ENCODE measurements at regions not wholly inside any gene's neighbourhood (a gene's known extent, or its start where the extent isn't known, plus 50 kb on each side); places are given as distances from the start of the nearest gene placed in this dataset.

GRCh38 chr14:71610797-71611196 lies 321.4 kb upstream of the RGS6 start:
- TF ChIP-seq CTCF (conservative IDR thresholded peaks at IDR 0.05; ENCODE audit: low read length) (no peak), EZH2phosphoT487 (IDR thresholded peaks at IDR 0.05; ENCODE audit: borderline replicate concordance) (no peak)
- Histone ChIP-seq H3K4me1 (ENCODE audit: insufficient read depth, low read length, poor library complexity, severe bottlenecking) (peaks cover 36% of the 10 kb centered on the region), H3K27me3 (ENCODE audit: insufficient read depth, low read length, poor library complexity, severe bottlenecking) (no peaks in the 10 kb centered on the region), H3K4me2 (ENCODE audit: low read depth, low read length, poor library complexity, severe bottlenecking) (no peak overlapping the region), H3K9ac (ENCODE audit: low read depth, low read length, poor library complexity, severe bottlenecking) (no peak overlapping the region), H4K20me1 (ENCODE audit: insufficient read depth, low read length, poor library complexity, severe bottlenecking) (peaks cover 2% of the 10 kb centered on the region), H3K4me3 (ENCODE audit: low read length, poor library complexity, severe bottlenecking) (no peak overlapping the region), H2AFZ (ENCODE audit: low read length) (no peak overlapping the region), H3K9me2 (replicated peaks; ENCODE audit: low read depth, low read length) (no peaks in the 10 kb centered on the region), H3F3A (ENCODE audit: low read depth) (no peaks in the 10 kb centered on the region), H3K9me3 (ENCODE audit: insufficient read depth, low read depth, low read length) (no peaks in the 10 kb centered on the region), H3K36me3 (ENCODE audit: insufficient read depth, low read length) (no peaks in the 10 kb centered on the region), H3K79me2 (ENCODE audit: insufficient read depth, low read length) (peaks cover 72% of the 10 kb centered on the region)

DNA sequence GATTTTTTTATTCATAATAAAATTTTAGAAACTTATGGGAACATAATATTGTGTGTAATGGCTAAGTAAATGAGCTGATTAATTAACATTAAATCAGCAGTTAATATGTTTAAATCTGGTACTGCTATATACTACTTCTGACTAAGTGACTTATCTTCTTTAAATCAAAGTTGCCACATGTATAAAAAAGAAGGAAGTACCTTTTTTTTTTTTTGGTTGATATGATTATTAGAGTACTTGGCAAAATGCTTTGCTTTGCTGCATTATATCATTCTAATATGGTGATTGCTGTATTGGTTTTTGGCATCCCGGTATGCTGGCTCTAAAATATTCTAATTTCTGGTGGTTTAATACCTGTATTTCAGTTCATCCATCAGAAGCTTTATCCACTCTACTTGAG lies 319.1 kb upstream of the RGS6 start:
- Histone ChIP-seq H3K9me2 (replicated peaks; ENCODE audit: low read depth, low read length) (no peaks in the 10 kb centered on the region), H3K4me3 (ENCODE audit: low read length, poor library complexity, severe bottlenecking) (no peak overlapping the region), H3K9me3 (ENCODE audit: insufficient read depth, low read depth, low read length) (no peaks in the 10 kb centered on the region), H3K36me3 (ENCODE audit: insufficient read depth, low read length) (no peaks in the 10 kb centered on the region), H4K20me1 (ENCODE audit: insufficient read depth, low read length, poor library complexity, severe bottlenecking) (peaks cover 2% of the 10 kb centered on the region), H3K9ac (ENCODE audit: low read depth, low read length, poor library complexity, severe bottlenecking) (no peak overlapping the region), H2AFZ (ENCODE audit: low read length) (no peak overlapping the region), H3K79me2 (ENCODE audit: insufficient read depth, low read length) (peaks cover 65% of the 10 kb centered on the region), H3F3A (ENCODE audit: low read depth) (no peaks in the 10 kb centered on the region), H3K4me2 (ENCODE audit: low read depth, low read length, poor library complexity, severe bottlenecking) (no peak overlapping the region), H3K4me1 (ENCODE audit: insufficient read depth, low read length, poor library complexity, severe bottlenecking) (peaks cover 30% of the 10 kb centered on the region), H3K27me3 (ENCODE audit: insufficient read depth, low read length, poor library complexity, severe bottlenecking) (no peaks in the 10 kb centered on the region)
- TF ChIP-seq EZH2phosphoT487 (IDR thresholded peaks at IDR 0.05; ENCODE audit: borderline replicate concordance) = no peak

- H3K36me3 ChIP-seq (ENCODE audit: insufficient read depth, low read length) = peaks cover 19% of the 10 kb centered on the region; the same call in 1 of the 2 replicates
- no peaks in the 10 kb centered on the region for H3K9me2 ChIP-seq (replicated peaks; ENCODE audit: low read depth, low read length)
- no peak overlapping the region for H3K4me2 ChIP-seq (ENCODE audit: low read depth, low read length, poor library complexity, severe bottlenecking)
- H3K4me3 ChIP-seq (ENCODE audit: low read length, poor library complexity, severe bottlenecking) = no peak overlapping the region
- H3F3A ChIP-seq (ENCODE audit: low read depth) = no peaks in the 10 kb centered on the region
- H4K20me1 ChIP-seq (ENCODE audit: insufficient read depth, low read length, poor library complexity, severe bottlenecking) = peaks cover 2% of the 10 kb centered on the region
- H3K9me3 ChIP-seq (ENCODE audit: insufficient read depth, low read depth, low read length) = no peaks in the 10 kb centered on the region
- TF ChIP-seq EZH2phosphoT487 (IDR thresholded peaks at IDR 0.05; ENCODE audit: borderline replicate concordance) (no peak), CTCF (conservative IDR thresholded peaks at IDR 0.05; ENCODE audit: low read length) (no peak)
- no peaks in the 10 kb centered on the region for H3K27me3 ChIP-seq (ENCODE audit: insufficient read depth, low read length, poor library complexity, severe bottlenecking)
- H3K9ac ChIP-seq (ENCODE audit: low read depth, low read length, poor library complexity, severe bottlenecking) = no peak overlapping the region
- H3K4me1 ChIP-seq (ENCODE audit: insufficient read depth, low read length, poor library complexity, severe bottlenecking) = peaks cover 33% of the 10 kb centered on the region
- H2AFZ ChIP-seq (ENCODE audit: low read length) = no peak overlapping the region
- H3K79me2 ChIP-seq (ENCODE audit: insufficient read depth, low read length) = peaks cover 52% of the 10 kb centered on the region; the same call in 1 of the 2 replicates
These were observed 316.2 kb upstream of the RGS6 start for GRCh38 chr14:71616013-71616412.

DNA sequence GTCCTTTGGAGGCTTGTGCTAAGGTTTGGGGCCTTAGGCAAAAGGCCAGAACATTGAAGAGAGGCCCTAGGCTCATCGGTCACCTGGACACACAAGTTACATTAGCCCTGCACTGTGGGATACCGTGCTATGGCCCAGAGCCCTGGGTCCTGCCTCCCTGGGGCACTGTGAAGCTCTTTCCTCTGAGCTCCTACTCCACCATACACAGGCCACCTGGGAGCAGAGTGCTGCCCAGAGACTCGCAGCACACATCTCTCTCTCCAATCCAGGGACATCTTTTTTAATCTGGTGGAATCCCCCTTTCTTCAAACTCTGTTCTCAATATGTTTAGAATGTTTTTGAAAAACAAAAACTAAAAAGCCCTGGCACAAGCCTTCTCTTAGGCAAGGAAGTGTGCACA lies 314.2 kb upstream of the RGS6 start:
- no peaks in the 10 kb centered on the region for H3K9me2 ChIP-seq (replicated peaks; ENCODE audit: low read depth, low read length)
- H3K4me2 ChIP-seq (ENCODE audit: low read depth, low read length, poor library complexity, severe bottlenecking) = peak overlapping the region; percentile 53
- H3K27me3 ChIP-seq (ENCODE audit: insufficient read depth, low read length, poor library complexity, severe bottlenecking) = no peaks in the 10 kb centered on the region
- H3F3A ChIP-seq (ENCODE audit: low read depth) = no peaks in the 10 kb centered on the region
- TF ChIP-seq EZH2phosphoT487 (IDR thresholded peaks at IDR 0.05; ENCODE audit: borderline replicate concordance) (no peak), CTCF (conservative IDR thresholded peaks at IDR 0.05; ENCODE audit: low read length) (no peak)
- H3K9me3 ChIP-seq (ENCODE audit: insufficient read depth, low read depth, low read length) = no peaks in the 10 kb centered on the region
- no peaks in the 10 kb centered on the region for H4K20me1 ChIP-seq (ENCODE audit: insufficient read depth, low read length, poor library complexity, severe bottlenecking)
- peaks cover 31% of the 10 kb centered on the region; the same call in 1 of the 2 replicates for H3K36me3 ChIP-seq (ENCODE audit: insufficient read depth, low read length)
- H3K4me3 ChIP-seq (ENCODE audit: low read length, poor library complexity, severe bottlenecking) = no peak overlapping the region
- H3K4me1 ChIP-seq (ENCODE audit: insufficient read depth, low read length, poor library complexity, severe bottlenecking) = peaks cover 32% of the 10 kb centered on the region
- H2AFZ ChIP-seq (ENCODE audit: low read length) = no peak overlapping the region
- H3K9ac ChIP-seq (ENCODE audit: low read depth, low read length, poor library complexity, severe bottlenecking) = peak overlapping the region; percentile 23
- peaks cover 37% of the 10 kb centered on the region; the same call in 1 of the 2 replicates for H3K79me2 ChIP-seq (ENCODE audit: insufficient read depth, low read length)

Measured in Loucy (cell line).